WTC11 (cell line): ENCODE measurements at regions not wholly inside any gene's neighbourhood (a gene's known extent, or its start where the extent isn't known, plus 50 kb on each side); places are given as distances from the start of the nearest gene placed in this dataset.

Experiments used
- ATAC-seq: fragments of 200-7000 bp; cut with Tn5 transposase; 2 replicates; pipeline ENCODE4 v1.10.0; 2021; ENCODE audit warnings: mild to moderate bottlenecking, moderate library complexity
- CTCF ChIA-PET: fragments of 300-600 bp; sonication (Branson Sonifier 250); formaldehyde crosslinking; loops from one replicate; lab custom pipeline; 2021; ENCODE audit warnings: antibody characterized with exemption; lab: Charles Lee
- POLR2A ChIA-PET: fragments of 350-600 bp; sonication (Branson Sonifier 250); formaldehyde crosslinking; loops from one replicate; lab custom pipeline; 2021; ENCODE audit warnings: antibody characterized with exemption; lab: Charles Lee
- DNase-seq: peaks from one replicate; pipeline ENCODE4 v3.0.0; 2021; ENCODE audit warnings: low spot score
- H3K27ac Mint-ChIP-seq: 2 replicates; pipeline ENCODE4 v1.8.0; 2021; ENCODE audit warnings: mixed read lengths
- H3K27me3 Mint-ChIP-seq: 2 replicates; pipeline ENCODE4 v1.8.0; 2021; ENCODE audit warnings: low read depth, mild to moderate bottlenecking, moderate library complexity, mixed read lengths
- H3K36me3 Mint-ChIP-seq: 2 replicates; pipeline ENCODE4 v1.8.0; 2021; ENCODE audit warnings: mixed read lengths
- H3K4me1 Mint-ChIP-seq: 2 replicates; pipeline ENCODE4 v1.8.0; 2022; ENCODE audit warnings: mixed read lengths
- H3K4me3 Mint-ChIP-seq: 2 replicates; pipeline ENCODE4 v1.8.0; 2021; ENCODE audit warnings: mild to moderate bottlenecking, moderate library complexity, mixed read lengths
- H3K9me3 Mint-ChIP-seq: 2 replicates; pipeline ENCODE4 v1.8.0; 2021; ENCODE audit warnings: mixed read lengths
- AFF4 ChIP-seq: sonication (generic); formaldehyde crosslinking; IDR thresholded peaks from 2 replicates; pipeline ENCODE4 v1.8.1; 2023; ENCODE audit warnings: mild to moderate bottlenecking, missing genetic modification reagents, borderline replicate concordance
- EMX1 ChIP-seq: fragments of 250-450 bp; sonication (Bioruptor Pico); IDR thresholded peaks from 2 replicates; pipeline ENCODE4 v1.8.0; 2021; ENCODE audit warnings: mild to moderate bottlenecking
- ETV6 ChIP-seq: sonication (generic); formaldehyde crosslinking; IDR thresholded peaks from 2 replicates; pipeline ENCODE4 v1.8.1; 2022; ENCODE audit warnings: mild to moderate bottlenecking, missing genetic modification reagents
- IRF1 ChIP-seq: sonication (generic); formaldehyde crosslinking; IDR thresholded peaks from 2 replicates; pipeline ENCODE4 v1.8.0; 2023; ENCODE audit warnings: missing genetic modification reagents
- JUN ChIP-seq: sonication (generic); formaldehyde crosslinking; IDR thresholded peaks from 2 replicates; pipeline ENCODE4 v1.8.0; 2023; ENCODE audit warnings: mild to moderate bottlenecking, missing genetic modification reagents
- KAT7 ChIP-seq: sonication (generic); formaldehyde crosslinking; IDR thresholded peaks from 2 replicates; pipeline ENCODE4 v1.8.1; 2023; ENCODE audit warnings: missing genetic modification reagents, mild to moderate bottlenecking, borderline replicate concordance
- MAX ChIP-seq: sonication (generic); formaldehyde crosslinking; IDR thresholded peaks from 2 replicates; pipeline ENCODE4 v1.8.0; 2022; ENCODE audit warnings: mild to moderate bottlenecking, missing genetic modification reagents
- NR1H2 ChIP-seq: sonication (generic); formaldehyde crosslinking; IDR thresholded peaks from 2 replicates; pipeline ENCODE4 v1.9.0; 2021; ENCODE audit warnings: mild to moderate bottlenecking, moderate library complexity, missing genetic modification reagents
- OVOL2 ChIP-seq: fragments of 250-450 bp; sonication (Bioruptor Pico); IDR thresholded peaks from 2 replicates; pipeline ENCODE4 v1.9.0; 2021; ENCODE audit warnings: mild to moderate bottlenecking, borderline replicate concordance
- SMAD4 ChIP-seq: sonication (generic); formaldehyde crosslinking; IDR thresholded peaks from 2 replicates; pipeline ENCODE4 v1.8.0; 2022; ENCODE audit warnings: mild to moderate bottlenecking, missing genetic modification reagents
- SP1 ChIP-seq: sonication (generic); formaldehyde crosslinking; conservative IDR thresholded peaks from 2 replicates; pipeline ENCODE4 v1.8.1; 2022; ENCODE audit warnings: missing genetic modification reagents
- STAT6 ChIP-seq: sonication (generic); formaldehyde crosslinking; conservative IDR thresholded peaks from 2 replicates; pipeline ENCODE4 v1.8.1; 2023; ENCODE audit warnings: mild to moderate bottlenecking, low read depth, missing genetic modification reagents, moderate library complexity
- TP53 ChIP-seq: sonication (generic); formaldehyde crosslinking; IDR thresholded peaks from 2 replicates; pipeline ENCODE4 v1.8.1; 2023; ENCODE audit warnings: mild to moderate bottlenecking, missing genetic modification reagents
- USF1 ChIP-seq: sonication (generic); formaldehyde crosslinking; IDR thresholded peaks from 2 replicates; pipeline ENCODE4 v1.8.0; 2022; ENCODE audit warnings: mild to moderate bottlenecking, missing genetic modification reagents
- ZBTB21 ChIP-seq: sonication (generic); formaldehyde crosslinking; IDR thresholded peaks from 2 replicates; pipeline ENCODE4 v1.8.1; 2023; ENCODE audit warnings: mild to moderate bottlenecking, missing genetic modification reagents, borderline replicate concordance
- ZBTB43 ChIP-seq: sonication (generic); formaldehyde crosslinking; IDR thresholded peaks from 2 replicates; pipeline ENCODE4 v1.8.1; 2023; ENCODE audit warnings: mild to moderate bottlenecking, missing genetic modification reagents
- ZNF512 ChIP-seq: sonication (generic); formaldehyde crosslinking; IDR thresholded peaks from 2 replicates; pipeline ENCODE4 v1.8.1; 2022; ENCODE audit warnings: missing genetic modification reagents, borderline replicate concordance

- Mint-ChIP-seq H3K4me1 (no peaks in the 10 kb centered on the region), H3K27ac (no peak overlapping the region), H3K36me3 (no peaks in the 10 kb centered on the region), H3K27me3 (no peaks in the 10 kb centered on the region), H3K4me3 (no peak overlapping the region), H3K9me3 (no peaks in the 10 kb centered on the region)
- DNase-seq (no peak), ATAC-seq (no peak)
- TF ChIP-seq STAT6 (CRISPR knock-in tag) (no peak), EMX1 (no peak), NR1H2 (no peak), ZBTB21 (CRISPR knock-in tag) (no peak), ZBTB43 (CRISPR knock-in tag) (no peak), OVOL2 (no peak), MAX (no peak), AFF4 (CRISPR knock-in tag) (no peak), ETV6 (CRISPR knock-in tag) (no peak), KAT7 (CRISPR knock-in tag) (no peak)
- ChIA-PET POLR2A (no interaction called here), CTCF (no interaction called here)
Observed at GRCh38 chr12:70044167-70044566, 199.1 kb upstream of the CNOT2 start.

GRCh38 chr12:70045036-70045435 is 198.2 kb upstream of the CNOT2 start:
- Mint-ChIP-seq H3K4me3 (no peak overlapping the region), H3K27me3 (no peaks in the 10 kb centered on the region), H3K4me1 (peaks cover 5% of the 10 kb centered on the region; the same call in 1 of the 2 replicates)
- ATAC-seq: no peak
- ChIA-PET CTCF (no interaction called here), POLR2A (no interaction called here)
- TF ChIP-seq ZBTB21 (CRISPR knock-in tag): no peak
- no peak for TF ChIP-seq JUN (CRISPR knock-in tag)
- TF ChIP-seq, all 79 proteins: peak for 0
- no peak for DNase-seq
- H3K9me3 Mint-ChIP-seq: no peaks in the 10 kb centered on the region
- H3K27ac Mint-ChIP-seq: no peak overlapping the region
- no peaks in the 10 kb centered on the region for H3K36me3 Mint-ChIP-seq

- POLR2A ChIA-PET: no interaction called here
- Mint-ChIP-seq H3K9me3 (no peaks in the 10 kb centered on the region), H3K4me3 (no peak overlapping the region), H3K4me1 (peaks cover 10% of the 10 kb centered on the region; the same call in 1 of the 2 replicates), H3K27me3 (no peaks in the 10 kb centered on the region), H3K36me3 (no peaks in the 10 kb centered on the region), H3K27ac (no peak overlapping the region)
- no peak for DNase-seq
- ATAC-seq: no peak
- CTCF ChIA-PET: no interaction called here
- TF ChIP-seq SP1 (no peak), IRF1 (CRISPR knock-in tag) (no peak), TP53 (no peak), ZNF512 (CRISPR knock-in tag) (no peak), USF1 (CRISPR knock-in tag) (no peak), SMAD4 (CRISPR knock-in tag) (no peak)
Observed at GRCh38 chr12:70045514-70045913, 197.7 kb upstream of the CNOT2 start.
